Upper lobe of right lung (tissue), 1 donor: ENCODE measurements at regions not wholly inside any gene's neighbourhood (a gene's known extent, or its start where the extent isn't known, plus 50 kb on each side); places are given as distances from the start of the nearest gene placed in this dataset.

Source experiments
- ATAC-seq: fragments of 200-7000 bp; cut with Tn5 transposase; one replicate; pipeline ENCODE4 v1.9.1; 2020; ENCODE audit warnings: mild to moderate bottlenecking, moderate library complexity
- DNase-seq: peaks from one replicate; pipeline ENCODE4 v3.0.0-alpha.2; 2020
- H3K27ac ChIP-seq: fragments of 200-600 bp; one replicate; pipeline ENCODE4 v1.8.0; 2022
- H3K27me3 ChIP-seq: fragments of 200-600 bp; one replicate; pipeline ENCODE4 v1.8.0; 2022; ENCODE audit warnings: mild to moderate bottlenecking
- H3K36me3 ChIP-seq: fragments of 200-600 bp; one replicate; pipeline ENCODE4 v1.8.0; 2022
- H3K4me1 ChIP-seq: fragments of 200-600 bp; one replicate; pipeline ENCODE4 v1.8.0; 2022
- H3K4me3 ChIP-seq: fragments of 200-600 bp; one replicate; pipeline ENCODE4 v1.8.0; 2022; ENCODE audit warnings: mild to moderate bottlenecking
- H3K9me3 ChIP-seq: fragments of 200-600 bp; one replicate; pipeline ENCODE4 v1.8.0; 2022
- CTCF ChIP-seq: fragments of 200-600 bp; IDR thresholded peaks from one replicate; pipeline ENCODE4 v1.8.0; 2022; ENCODE audit warnings: antibody characterized with exemption
- intact Hi-C: fragments of 100-400 bp; cut with DNase I; formaldehyde crosslinking; loops from one replicate; pipeline ENCODE4 v1.11.0; 2022
- donor health status: DM: no; HTN: yes; CAD: no; lungs with severe emphysema.

GRCh38 chr2:160955578-160955977 is 204.7 kb upstream of the TANK start:
- DNase-seq (no peak), ATAC-seq (no peak)
- H3K27me3 ChIP-seq = no peaks in the 10 kb centered on the region
- no peak for TF ChIP-seq CTCF
- no peaks in the 10 kb centered on the region for H3K36me3 ChIP-seq
- intact Hi-C loops = no loop called here
- peak overlapping the region; percentile 61 for H3K27ac ChIP-seq
- H3K4me3 ChIP-seq = no peak overlapping the region
- peaks cover 20% of the 10 kb centered on the region for H3K4me1 ChIP-seq
- no peaks in the 10 kb centered on the region for H3K9me3 ChIP-seq

GRCh38 chr2:160956243-160956802 is 203.9 kb upstream of the TANK start:
- H3K36me3 ChIP-seq = no peaks in the 10 kb centered on the region

GRCh38 chr2:160963957-160964356 is 196.3 kb upstream of the TANK start:
- H3K4me1 ChIP-seq = no peaks in the 10 kb centered on the region
- ATAC-seq (no peak), DNase-seq (no peak)
- intact Hi-C loops = no loop called here
- H3K27me3 ChIP-seq = no peaks in the 10 kb centered on the region
- H3K4me3 ChIP-seq = no peak overlapping the region
- H3K9me3 ChIP-seq = no peaks in the 10 kb centered on the region
- TF ChIP-seq CTCF = no peak
- H3K36me3 ChIP-seq = no peaks in the 10 kb centered on the region
- no peak overlapping the region for H3K27ac ChIP-seq

More at GRCh38 chr2:160956243-160956802, 203.9 kb upstream of the TANK start:
- Histone ChIP-seq H3K9me3 (no peaks in the 10 kb centered on the region), H3K27me3 (no peaks in the 10 kb centered on the region), H3K4me3 (no peak overlapping the region), H3K27ac (peak overlapping the region; percentile 61), H3K4me1 (peaks cover 20% of the 10 kb centered on the region)
- intact Hi-C loops = no loop called here
- no peak for TF ChIP-seq CTCF
- ATAC-seq = peak; percentile 56
- DNase-seq = no peak

- Histone ChIP-seq H3K36me3 (no peaks in the 10 kb centered on the region), H3K9me3 (no peaks in the 10 kb centered on the region), H3K27me3 (no peaks in the 10 kb centered on the region), H3K27ac (no peak overlapping the region), H3K4me3 (no peak overlapping the region), H3K4me1 (no peaks in the 10 kb centered on the region)
- DNase-seq (no peak), ATAC-seq (no peak)
- intact Hi-C loops = no loop called here
- TF ChIP-seq CTCF = no peak
Observed at GRCh38 chr2:160967523-160967922, 192.7 kb upstream of the TANK start.

GRCh38 chr2:160968183-160968582 is 192.0 kb upstream of the TANK start:
- H3K9me3 ChIP-seq = no peaks in the 10 kb centered on the region
- no peak for TF ChIP-seq CTCF
- DNase-seq = no peak
- no peaks in the 10 kb centered on the region for H3K4me1 ChIP-seq
- H3K27me3 ChIP-seq = no peaks in the 10 kb centered on the region
- no peak overlapping the region for H3K27ac ChIP-seq
- H3K36me3 ChIP-seq = no peaks in the 10 kb centered on the region
- ATAC-seq = no peak
- H3K4me3 ChIP-seq = no peak overlapping the region
- intact Hi-C loops = no loop called here
